ENCODE measurements at regions not wholly inside any gene's neighbourhood (a gene's known extent, or its start where the extent isn't known, plus 50 kb on each side); places are given as distances from the start of the nearest gene placed in this dataset.

- no peak for FAIRE-seq
- intact Hi-C loops (cut with DNase I): no loop called here
- H3K27ac ChIP-seq (ENCODE audit: low read depth in 2 of 2, low read length in 2 of 2): peak overlapping the region; percentile 88 to 91
- TF ChIP-seq CTCF (IDR thresholded peaks at IDR 0.05; ENCODE audit: borderline replicate concordance, extremely low read depth, insufficient read depth): no peak
- H3K9me3 ChIP-seq (ENCODE audit: control insufficient read depth in 2 of 3, insufficient read depth in 1 of 3, low read length in 3 of 3): no peaks in the 10 kb centered on the region
- H3K9ac ChIP-seq (ENCODE audit: low read length in 3 of 3): peak overlapping the region in 1 of 3 donors; percentile 53
- H3K36me3 ChIP-seq (ENCODE audit: control insufficient read depth in 2 of 3, insufficient read depth in 3 of 3, low read length in 3 of 3): no peaks in the 10 kb centered on the region
- no peak overlapping the region for H3K4me3 ChIP-seq (ENCODE audit: low read length in 3 of 3)
- DNase-seq: peak in 3 of 5 donors; percentile 17 to 56 (median 42)
- no peaks in the 10 kb centered on the region for H3K27me3 ChIP-seq (ENCODE audit: control insufficient read depth, insufficient read depth, low read length)
- peaks cover 4 to 17% (median 16%) of the 10 kb centered on the region in 3 donors for H3K4me1 ChIP-seq (ENCODE audit: control insufficient read depth in 2 of 3, insufficient read depth in 2 of 3, low read depth in 1 of 3, low read length in 3 of 3)
These were observed 144.1 kb upstream of the ERRFI1 start for GRCh38 chr1:8170059-8170835.

GRCh38 chr1:8169364-8170058 lies 143.4 kb upstream of the ERRFI1 start:
- peak; percentile 73 to 97 (median 83) for DNase-seq

GRCh38 chr1:8167936-8168335 lies 141.8 kb upstream of the ERRFI1 start:
- intact Hi-C loops (cut with DNase I): no loop called here
- H3K4me1 ChIP-seq (ENCODE audit: control insufficient read depth in 2 of 3, insufficient read depth in 2 of 3, low read depth in 1 of 3, low read length in 3 of 3): peaks cover 4 to 16% (median 15%) of the 10 kb centered on the region in 3 donors
- H3K36me3 ChIP-seq (ENCODE audit: control insufficient read depth in 2 of 3, insufficient read depth in 3 of 3, low read length in 3 of 3): no peaks in the 10 kb centered on the region
- H3K9me3 ChIP-seq (ENCODE audit: control insufficient read depth in 2 of 3, insufficient read depth in 1 of 3, low read length in 3 of 3): no peaks in the 10 kb centered on the region
- no peak overlapping the region for H3K4me3 ChIP-seq (ENCODE audit: low read length in 3 of 3)
- H3K27me3 ChIP-seq (ENCODE audit: control insufficient read depth, insufficient read depth, low read length): no peaks in the 10 kb centered on the region
- DNase-seq: no peak
- H3K27ac ChIP-seq (ENCODE audit: low read depth in 2 of 2, low read length in 2 of 2): no peak overlapping the region
- H3K9ac ChIP-seq (ENCODE audit: low read length in 3 of 3): no peak overlapping the region
- TF ChIP-seq CTCF (IDR thresholded peaks at IDR 0.05; ENCODE audit: borderline replicate concordance, extremely low read depth, insufficient read depth): no peak
- FAIRE-seq: no peak

More at GRCh38 chr1:8169364-8170058, 143.4 kb upstream of the ERRFI1 start:
- no peaks in the 10 kb centered on the region for H3K36me3 ChIP-seq (ENCODE audit: control insufficient read depth in 2 of 3, insufficient read depth in 3 of 3, low read length in 3 of 3)
- peak overlapping the region in 1 of 3 donors; percentile 67 for H3K9ac ChIP-seq (ENCODE audit: low read length in 3 of 3)
- H3K27ac ChIP-seq (ENCODE audit: low read depth in 2 of 2, low read length in 2 of 2): peak overlapping the region; percentile 87 to 91
- peaks cover 4 to 17% (median 16%) of the 10 kb centered on the region in 3 donors for H3K4me1 ChIP-seq (ENCODE audit: control insufficient read depth in 2 of 3, insufficient read depth in 2 of 3, low read depth in 1 of 3, low read length in 3 of 3)
- FAIRE-seq: peak; percentile 64
- intact Hi-C loops (cut with DNase I): no loop called here
- H3K27me3 ChIP-seq (ENCODE audit: control insufficient read depth, insufficient read depth, low read length): no peaks in the 10 kb centered on the region
- no peak for TF ChIP-seq CTCF (IDR thresholded peaks at IDR 0.05; ENCODE audit: borderline replicate concordance, extremely low read depth, insufficient read depth)
- H3K4me3 ChIP-seq (ENCODE audit: low read length in 3 of 3): peak overlapping the region in 1 of 3 donors; percentile 13
- no peaks in the 10 kb centered on the region for H3K9me3 ChIP-seq (ENCODE audit: control insufficient read depth in 2 of 3, insufficient read depth in 1 of 3, low read length in 3 of 3)
